DMS53 (cell line): ENCODE measurements at regions not wholly inside any gene's neighbourhood (a gene's known extent, or its start where the extent isn't known, plus 50 kb on each side); places are given as distances from the start of the nearest gene placed in this dataset.

Experiments used
- DNase-seq: peaks from one replicate; lab custom pipeline; 2025; lab: John Stamatoyannopoulos, UW

- DNase-seq, result peak; percentile 12
Observed at GRCh38 chr11:103624708-103625623, 411.5 kb upstream of the DDI1 start.

GRCh38 chr11:103625624-103625965 is 410.8 kb upstream of the DDI1 start:
- DNase-seq, result no peak

GRCh38 chr11:103628121-103628520 is 408.3 kb upstream of the DDI1 start:
- no peak for DNase-seq

- no peak for DNase-seq
Observed at GRCh38 chr11:103631841-103632240, 404.6 kb upstream of the DDI1 start.

GRCh38 chr11:103633068-103633788 is 403.2 kb upstream of the DDI1 start:
- DNase-seq, result no peak

- no peak for DNase-seq
Observed at GRCh38 chr11:103633819-103634590, 402.4 kb upstream of the DDI1 start.

GRCh38 chr11:103636232-103636631 is 400.2 kb upstream of the DDI1 start:
- no peak for DNase-seq

GRCh38 chr11:103637295-103637694 is 399.1 kb upstream of the DDI1 start:
- DNase-seq, result no peak

- no peak for DNase-seq
Observed at GRCh38 chr11:103637831-103638230, 398.6 kb upstream of the DDI1 start.

GRCh38 chr11:103644676-103645075 is 391.8 kb upstream of the DDI1 start:
- DNase-seq, result no peak

- no peak for DNase-seq
Observed at GRCh38 chr11:103648054-103648453, 388.4 kb upstream of the DDI1 start.

GRCh38 chr11:103648670-103649400 is 387.6 kb upstream of the DDI1 start:
- DNase-seq, result no peak

GRCh38 chr11:103649401-103649895 is 387.0 kb upstream of the DDI1 start:
- no peak for DNase-seq

GRCh38 chr11:103650330-103650729 is 386.1 kb upstream of the DDI1 start:
- no peak for DNase-seq

- DNase-seq, result no peak
Observed at GRCh38 chr11:103651341-103651998, 385.0 kb upstream of the DDI1 start.

GRCh38 chr11:103652013-103652412 is 384.4 kb upstream of the DDI1 start:
- no peak for DNase-seq

GRCh38 chr11:103656382-103656781 is 380.1 kb upstream of the DDI1 start:
- DNase-seq, result no peak

GRCh38 chr11:103659206-103659618 is 377.2 kb upstream of the DDI1 start:
- peak; percentile 64 for DNase-seq

GRCh38 chr11:103659743-103660142 is 376.7 kb upstream of the DDI1 start:
- DNase-seq, result peak; percentile 42

GRCh38 chr11:103661185-103661584 is 375.3 kb upstream of the DDI1 start:
- peak; percentile 34 for DNase-seq

- DNase-seq, result no peak
Observed at GRCh38 chr11:103661991-103662390, 374.4 kb upstream of the DDI1 start.
